Body of pancreas (tissue), 4 donors: ENCODE measurements at regions not wholly inside any gene's neighbourhood (a gene's known extent, or its start where the extent isn't known, plus 50 kb on each side); places are given as distances from the start of the nearest gene placed in this dataset.

Experiments
- ATAC-seq: fragments of 150-250 bp; one replicate; pipeline ENCODE4 v1.9.1; 2016
- DNase-seq, 4 donors: peaks; one replicate each; pipeline ENCODE4 v3.0.0-alpha.2; 2019
- H3K27ac ChIP-seq, 4 donors: fragments of 200-600 bp; sonication (generic); 1 replicate in 3 of 4; 2 replicates in 1 of 4; pipeline versions ENCODE4 v1.5.1 to v1.6.1; 2016 to 2019; ENCODE audit warnings: mild to moderate bottlenecking in 1 of 4, mixed read lengths in 1 of 4, moderate library complexity in 1 of 4
- H3K27me3 ChIP-seq, 2 donors: fragments of 200-600 bp; sonication (generic); one replicate each; pipeline ENCODE4 v1.6.0; 2016; ENCODE audit warnings: mild to moderate bottlenecking in 1 of 2
- H3K36me3 ChIP-seq, 2 donors: fragments of 200-600 bp; sonication (generic); replicated peaks in 1 of 2; 2 replicates each; pipeline ENCODE4 v1.5.1; 2016; ENCODE audit warnings: low read depth in 2 of 2; ENCODE audit not compliant: insufficient read depth in 1 of 2
- H3K4me1 ChIP-seq: fragments of 200-600 bp; sonication (generic); one replicate; pipeline ENCODE4 v1.6.0; 2016
- H3K4me3 ChIP-seq, 2 donors: fragments of 200-600 bp; sonication (generic); 1 replicate in 1 of 2; 2 replicates in 1 of 2; pipeline ENCODE4 v1.5.1; 2016 to 2019
- H3K9me3 ChIP-seq, 3 donors: fragments of 200-600 bp; sonication (generic); 1 replicate in 2 of 3; 2 replicates in 1 of 3; pipeline ENCODE4 v1.5.1; 2016
- CTCF ChIP-seq, 7 experiments: fragments of 450-650 bp in 4 of 7; fragments of 200-600 bp in 3 of 7; sonication (generic) in 3 of 7; IDR thresholded peaks; one replicate each; pipeline ENCODE4 v1.5.1; 2016 to 2019; ENCODE audit warnings: antibody characterized with exemption in 7 of 7
- POLR2A ChIP-seq, 3 donors: fragments of 450-650 bp; IDR thresholded peaks; one replicate each; pipeline ENCODE4 v1.6.1; 2016; ENCODE audit warnings: antibody characterized with exemption in 3 of 3, mild to moderate bottlenecking in 2 of 3
- WGBS, 2 donors: methylation state at CpG; one replicate each; pipeline ENCODE4 v1.1.5; 2017; 5-methylcytosine and 5-hydroxymethylcytosine counted together
- intact Hi-C: fragments of 100-400 bp; cut with DNase I; formaldehyde crosslinking; loops from one replicate; pipeline ENCODE4 v1.15.1; 2023

DNA sequence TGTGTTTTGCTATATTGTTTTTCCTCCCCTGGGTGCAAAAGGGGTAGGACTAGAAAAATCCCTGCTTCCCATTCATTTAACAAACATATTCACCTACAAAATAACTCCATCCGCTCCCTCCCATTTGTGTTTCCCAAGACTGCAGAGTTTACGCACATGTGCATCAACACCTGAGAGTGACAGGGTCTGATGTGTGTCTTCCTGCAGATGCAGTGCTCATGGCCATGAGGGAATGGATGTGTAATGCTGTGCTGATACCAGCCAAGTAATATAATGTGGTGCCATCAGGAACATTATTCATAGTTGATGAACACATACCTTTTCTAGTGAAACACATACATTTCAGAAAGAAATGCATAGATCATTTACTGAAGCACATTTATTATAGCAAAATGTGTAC is 83.2 kb downstream of the CXXC4 start:
- no peak overlapping the region for H3K4me3 ChIP-seq
- TF ChIP-seq POLR2A (IDR thresholded peaks at IDR 0.05) (no peak), CTCF (IDR thresholded peaks at IDR 0.05) (no peak)
- DNase-seq (no peak), ATAC-seq (no peak)
- no peaks in the 10 kb centered on the region for H3K36me3 ChIP-seq
- no peaks in the 10 kb centered on the region for H3K9me3 ChIP-seq
- no peak overlapping the region for H3K27ac ChIP-seq
- 91 to 93% methylated on average over 2 of the region's 2 CpGs for WGBS, 2 donors
- intact Hi-C loops, result no loop called here
- no peaks in the 10 kb centered on the region for H3K4me1 ChIP-seq
- no peaks in the 10 kb centered on the region for H3K27me3 ChIP-seq

DNA sequence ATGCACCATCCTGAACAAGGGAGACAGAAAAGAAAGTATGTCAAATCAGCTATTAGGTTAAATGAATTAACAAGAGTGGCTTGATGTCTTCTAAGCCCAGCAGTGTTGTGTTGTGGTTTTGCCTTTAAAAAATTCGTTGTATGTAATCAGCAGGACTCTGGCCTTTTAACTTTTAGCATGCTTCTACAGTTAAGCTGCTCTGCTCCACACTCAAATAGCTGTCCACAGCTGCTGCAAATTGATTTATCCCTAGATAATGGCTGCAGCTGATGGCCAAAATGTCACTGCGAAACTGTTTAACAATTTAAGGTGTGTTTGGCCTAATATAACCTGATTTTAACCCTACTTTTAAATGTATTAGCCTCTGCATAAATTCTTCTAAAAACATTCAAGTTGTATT is 85.8 kb downstream of the CXXC4 start:
- no peak for DNase-seq
- no peaks in the 10 kb centered on the region for H3K4me1 ChIP-seq
- no peak overlapping the region for H3K4me3 ChIP-seq
- no peak overlapping the region for H3K27ac ChIP-seq
- ATAC-seq, result no peak
- WGBS, 2 donors, result 15 to 20% methylated on average over 2 of the region's 2 CpGs
- TF ChIP-seq CTCF (IDR thresholded peaks at IDR 0.05) (no peak), POLR2A (IDR thresholded peaks at IDR 0.05) (no peak)
- no peaks in the 10 kb centered on the region for H3K36me3 ChIP-seq
- no peaks in the 10 kb centered on the region for H3K9me3 ChIP-seq
- intact Hi-C loops, result no loop called here
- no peaks in the 10 kb centered on the region for H3K27me3 ChIP-seq

- TF ChIP-seq CTCF (IDR thresholded peaks at IDR 0.05) (no peak), POLR2A (IDR thresholded peaks at IDR 0.05) (no peak)
- Histone ChIP-seq H3K4me1 (no peaks in the 10 kb centered on the region), H3K27me3 (no peaks in the 10 kb centered on the region), H3K27ac (no peak overlapping the region), H3K4me3 (no peak overlapping the region), H3K9me3 (no peaks in the 10 kb centered on the region), H3K36me3 (no peaks in the 10 kb centered on the region)
- intact Hi-C loops, result no loop called here
- no peak for ATAC-seq
- no peak for DNase-seq
- WGBS, 2 donors, result 73 to 78% methylated on average over 6 of the region's 6 CpGs
These were observed 90.3 kb downstream of the CXXC4 start for GRCh38 chr4:104404361-104404760.

DNA sequence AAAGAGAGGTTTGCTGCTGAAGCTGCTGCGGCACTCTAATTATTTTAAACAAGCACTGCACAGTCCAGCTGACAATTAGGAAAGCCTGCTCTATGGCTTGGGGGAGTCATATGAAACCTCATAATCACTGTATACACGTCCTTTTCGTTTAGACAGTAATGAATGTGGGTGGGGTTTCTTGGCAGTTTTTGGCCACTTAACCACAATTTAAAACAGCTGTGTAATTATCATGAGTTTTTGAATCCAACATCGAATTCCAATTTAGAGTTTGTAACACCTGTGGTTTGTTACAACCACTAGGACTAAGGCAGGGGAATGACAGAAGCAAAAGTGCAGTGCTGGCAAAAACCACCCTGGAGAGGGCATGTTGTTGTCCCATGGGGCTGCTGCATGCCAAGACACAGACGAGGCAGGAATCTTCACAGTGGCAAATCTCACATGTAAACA is 99.5 kb downstream of the CXXC4 start:
- intact Hi-C loops, result no loop called here
- Histone ChIP-seq H3K4me1 (no peaks in the 10 kb centered on the region), H3K27ac (no peak overlapping the region), H3K27me3 (no peaks in the 10 kb centered on the region), H3K4me3 (no peak overlapping the region), H3K36me3 (no peaks in the 10 kb centered on the region), H3K9me3 (no peaks in the 10 kb centered on the region)
- TF ChIP-seq CTCF (IDR thresholded peaks at IDR 0.05), result no peak
- TF ChIP-seq POLR2A (IDR thresholded peaks at IDR 0.05), result no peak
- ATAC-seq, result no peak
- no peak for DNase-seq
- 22 to 27% methylated on average over 5 of the region's 5 CpGs for WGBS, 2 donors

DNA sequence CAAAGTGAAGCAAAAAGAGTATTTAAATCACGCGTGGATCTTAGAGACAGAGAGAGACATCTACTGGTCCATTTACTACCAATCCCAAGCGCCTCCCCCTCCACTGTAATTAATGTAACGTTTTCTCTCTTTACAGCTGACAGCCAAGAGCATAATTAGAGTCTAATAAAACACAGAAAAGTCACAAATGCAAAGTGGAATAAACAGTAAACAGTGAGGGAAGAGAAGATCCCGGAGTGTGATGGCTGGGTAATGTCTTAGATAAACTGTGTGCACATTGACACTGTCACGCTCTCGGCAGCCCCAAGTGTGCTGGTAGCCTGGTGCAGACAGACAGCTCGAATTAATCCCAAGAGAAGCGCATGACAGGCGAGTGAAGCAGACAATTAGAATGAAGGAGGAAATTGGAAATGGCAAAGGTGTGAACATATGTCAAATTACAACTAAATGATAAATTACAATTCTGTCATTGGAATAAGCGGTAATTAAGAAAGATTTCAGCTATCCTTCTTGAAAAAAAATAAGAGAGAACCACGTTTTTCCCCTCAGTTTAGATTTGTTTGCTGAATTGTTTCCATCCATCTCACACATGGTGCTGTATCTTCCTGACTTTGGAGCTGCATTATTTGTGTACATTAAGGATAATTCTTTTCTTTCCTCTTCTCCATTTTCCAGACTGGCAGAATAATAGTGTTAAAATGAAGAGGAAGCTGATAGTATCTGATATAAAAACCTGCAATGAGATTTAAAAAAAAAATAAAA is 100.1 kb downstream of the CXXC4 start:
- intact Hi-C loops, result no loop called here
- peak in 1 of 4 donors; percentile 6 for DNase-seq
- WGBS, 2 donors, result 40 to 41% methylated on average over 12 of the region's 12 CpGs

More for the DNA sequence above, 100.1 kb downstream of the CXXC4 start:
- Histone ChIP-seq H3K4me1 (no peaks in the 10 kb centered on the region), H3K27me3 (no peaks in the 10 kb centered on the region), H3K4me3 (no peak overlapping the region), H3K27ac (no peak overlapping the region), H3K9me3 (no peaks in the 10 kb centered on the region), H3K36me3 (no peaks in the 10 kb centered on the region)
- no peak for ATAC-seq
- TF ChIP-seq POLR2A (IDR thresholded peaks at IDR 0.05) (no peak), CTCF (IDR thresholded peaks at IDR 0.05) (no peak)
